H1 (cell line): ENCODE measurements at regions not wholly inside any gene's neighbourhood (a gene's known extent, or its start where the extent isn't known, plus 50 kb on each side); places are given as distances from the start of the nearest gene placed in this dataset.

Source experiments
- CTCF ChIA-PET: fragments of 300-600 bp; sonication (Branson Sonifier 250); formaldehyde crosslinking; loops from one replicate; lab custom pipeline; 2021; ENCODE audit not compliant: partially characterized antibody; lab: Charles Lee
- POLR2A ChIA-PET: fragments of 300-600 bp; sonication (Branson Sonifier 250); formaldehyde crosslinking; loops from one replicate; lab custom pipeline; 2021; ENCODE audit warnings: inconsistent platforms; ENCODE audit not compliant: partially characterized antibody; lab: Charles Lee
- DNase-seq, 2 experiments: peaks; one replicate each; pipeline versions ENCODE4 v3.0.0 to v3.0.0-alpha.2; 2010 to 2022; ENCODE audit warnings: low spot score in 2 of 2, low read depth in 1 of 2, mixed read lengths in 1 of 2
- FAIRE-seq: peaks from 2 replicates; lab custom pipeline; 2011; peaks lifted over from hg19 to GRCh38; lab: Jason Lieb, UNC
- H2AFZ ChIP-seq: 2 replicates; pipeline ENCODE4 v1.8.1; 2012; ENCODE audit warnings: low read length, inconsistent platforms
- H2AK5ac ChIP-seq: 2 replicates; pipeline ENCODE4 v1.6.1; 2013; ENCODE audit warnings: low read depth, low read length
- H2BK120ac ChIP-seq: replicated peaks from 2 replicates; pipeline ENCODE3; 2013; ENCODE audit warnings: low read depth, low read length, inconsistent platforms
- H2BK12ac ChIP-seq: 2 replicates; pipeline ENCODE4 v1.6.1; 2013; ENCODE audit warnings: low read depth, low read length
- H2BK15ac ChIP-seq: 2 replicates; pipeline ENCODE4 v1.6.1; 2013; ENCODE audit warnings: low read length
- H2BK20ac ChIP-seq: 2 replicates; pipeline ENCODE4 v1.6.1; 2013; ENCODE audit warnings: low read length
- H2BK5ac ChIP-seq: 2 replicates; pipeline ENCODE4 v1.6.1; 2013; ENCODE audit warnings: low read depth, low read length
- H3K14ac ChIP-seq: 2 replicates; pipeline ENCODE4 v1.6.1; 2013; ENCODE audit warnings: inconsistent platforms; ENCODE audit not compliant: insufficient read length
- H3K18ac ChIP-seq: 2 replicates; pipeline ENCODE4 v1.6.1; 2013; ENCODE audit warnings: low read length; ENCODE audit errors: extremely low read depth
- H3K23ac ChIP-seq: 2 replicates; pipeline ENCODE4 v1.6.1; 2013; ENCODE audit warnings: inconsistent platforms; ENCODE audit not compliant: insufficient read length
- H3K23me2 ChIP-seq: 2 replicates; pipeline ENCODE4 v1.6.1; 2013; ENCODE audit warnings: low read depth, low read length
- H3K27ac ChIP-seq: 2 replicates; pipeline ENCODE4 v1.6.1; 2011; ENCODE audit warnings: low read depth, low read length, inconsistent platforms
- H3K27me3 ChIP-seq, 4 experiments: replicated peaks in 1 of 4; 1 replicate in 1 of 4; 2 replicates in 3 of 4; pipeline versions ENCODE4 v1.6.1 to v1.8.1; 2011 to 2013; ENCODE audit warnings: low read length in 3 of 4, mild to moderate bottlenecking in 3 of 4, inconsistent platforms in 2 of 4, mixed read lengths in 2 of 4, moderate library complexity in 1 of 4; ENCODE audit not compliant: control insufficient read depth in 3 of 4, insufficient read depth in 3 of 4; ENCODE audit errors: extremely low read depth in 1 of 4
- H3K36me3 ChIP-seq, 4 experiments: 2 replicates each; pipeline versions ENCODE4 v1.6.1 to v1.8.1; 2011 to 2013; ENCODE audit warnings: mild to moderate bottlenecking in 4 of 4, low read length in 3 of 4, moderate library complexity in 2 of 4, control low read depth in 1 of 4, inconsistent platforms in 1 of 4; ENCODE audit not compliant: insufficient read depth in 4 of 4, control insufficient read depth in 2 of 4
- H3K4ac ChIP-seq: replicated peaks from 2 replicates; pipeline ENCODE3; 2013; ENCODE audit warnings: low read length, low read depth, mixed read lengths, inconsistent platforms; ENCODE audit not compliant: insufficient read length
- H3K4me1 ChIP-seq, 4 experiments: replicated peaks in 1 of 4; 1 replicate in 1 of 4; 2 replicates in 3 of 4; pipeline versions ENCODE4 v1.6.1 to v1.8.1; 2011 to 2013; ENCODE audit warnings: low read length in 3 of 4, inconsistent platforms in 2 of 4, mixed read lengths in 1 of 4; ENCODE audit not compliant: insufficient read depth in 4 of 4, control insufficient read depth in 3 of 4
- H3K4me2 ChIP-seq, 2 experiments: 2 replicates each; pipeline versions ENCODE4 v1.6.1 to v1.8.1; 2011 to 2013; ENCODE audit warnings: low read depth in 2 of 2, low read length in 2 of 2, control low read depth in 1 of 2, inconsistent platforms in 1 of 2, mild to moderate bottlenecking in 1 of 2; ENCODE audit not compliant: insufficient read depth in 1 of 2
- H3K4me3 ChIP-seq, 4 experiments: fragments of 200-600, 300-600 bp in 1 of 4; sonication (generic), shearing (Covaris generic), sonication (Bioruptor Twin) in 1 of 4; 2 replicates each; pipeline versions ENCODE4 v1.5.1 to v1.8.1; 2011 to 2016; ENCODE audit warnings: low read length in 4 of 4, low read depth in 3 of 4, control low read depth in 2 of 4, inconsistent platforms in 2 of 4, mild to moderate bottlenecking in 2 of 4, mixed read lengths in 1 of 4, moderate library complexity in 1 of 4; ENCODE audit not compliant: insufficient read depth in 2 of 4; ENCODE audit errors: extremely low read depth in 1 of 4
- H3K56ac ChIP-seq: replicated peaks from 2 replicates; pipeline ENCODE3; 2013; ENCODE audit warnings: low read depth, mild to moderate bottlenecking, mixed read lengths, low read length, inconsistent platforms; ENCODE audit not compliant: insufficient read length
- H3K79me1 ChIP-seq: 2 replicates; pipeline ENCODE4 v1.6.1; 2013; ENCODE audit warnings: low read depth, low read length, control low read depth
- H3K79me2 ChIP-seq, 2 experiments: 2 replicates each; pipeline versions ENCODE4 v1.6.1 to v1.8.1; 2012 to 2013; ENCODE audit warnings: low read length in 2 of 2, mild to moderate bottlenecking in 2 of 2, inconsistent platforms in 1 of 2; ENCODE audit not compliant: insufficient read depth in 2 of 2, control insufficient read depth in 1 of 2
- H3K9ac ChIP-seq, 4 experiments: replicated peaks in 1 of 4; 1 replicate in 1 of 4; 2 replicates in 3 of 4; pipeline versions ENCODE4 v1.6.1 to v1.8.1; 2011 to 2013; ENCODE audit warnings: low read depth in 3 of 4, low read length in 3 of 4, control low read depth in 2 of 4, mild to moderate bottlenecking in 2 of 4, moderate library complexity in 2 of 4, inconsistent platforms in 1 of 4; ENCODE audit errors: extremely low read depth in 1 of 4
- H3K9me3 ChIP-seq, 2 experiments: 2 replicates each; pipeline versions ENCODE4 v1.6.1 to v1.8.1; 2012 to 2013; ENCODE audit warnings: mild to moderate bottlenecking in 2 of 2, moderate library complexity in 2 of 2, control low read depth in 1 of 2, inconsistent platforms in 1 of 2, low read depth in 1 of 2, low read length in 1 of 2, mixed read lengths in 1 of 2; ENCODE audit not compliant: insufficient read depth in 2 of 2
- H4K20me1 ChIP-seq, 2 experiments: replicated peaks in 1 of 2; 2 replicates each; pipeline versions ENCODE3 to v1.8.1; 2011 to 2013; ENCODE audit warnings: inconsistent platforms in 2 of 2, low read length in 2 of 2, mild to moderate bottlenecking in 1 of 2; ENCODE audit not compliant: insufficient read depth in 2 of 2, control insufficient read depth in 1 of 2
- H4K5ac ChIP-seq: 2 replicates; pipeline ENCODE4 v1.6.1; 2013; ENCODE audit warnings: low read length, low read depth, mixed read lengths, inconsistent platforms; ENCODE audit not compliant: insufficient read length
- H4K8ac ChIP-seq: 2 replicates; pipeline ENCODE4 v1.8.0; 2013; ENCODE audit warnings: mild to moderate bottlenecking, moderate library complexity, low read length, inconsistent platforms; ENCODE audit not compliant: insufficient read depth; ENCODE audit errors: extremely low read depth
- H4K91ac ChIP-seq: replicated peaks from 2 replicates; pipeline ENCODE3; 2013; ENCODE audit warnings: low read length, mixed read lengths, inconsistent platforms; ENCODE audit not compliant: insufficient read length
- CTBP2 ChIP-seq: IDR thresholded peaks from 2 replicates; pipeline ENCODE4 v1.7.0; 2011; ENCODE audit warnings: borderline replicate concordance, mild to moderate bottlenecking, moderate library complexity, mixed read lengths, low read length; ENCODE audit not compliant: insufficient read depth, insufficient read length
- EP300 ChIP-seq, 2 experiments: IDR thresholded peaks; 1 replicate in 1 of 2; 2 replicates in 1 of 2; pipeline ENCODE4 v1.6.1; 2011 to 2012; ENCODE audit warnings: low read depth in 2 of 2, low read length in 2 of 2, mild to moderate bottlenecking in 2 of 2, borderline replicate concordance in 1 of 2, inconsistent platforms in 1 of 2, moderate library complexity in 1 of 2
- KDM1A ChIP-seq: fragments of 200-600, 300-600 bp; sonication (generic); IDR thresholded peaks from 2 replicates; pipeline ENCODE4 v1.7.1; 2016; ENCODE audit warnings: mild to moderate bottlenecking, low read length, borderline replicate concordance
- KDM4A ChIP-seq: IDR thresholded peaks from one replicate; pipeline ENCODE4 v1.7.1; 2012; ENCODE audit warnings: low read depth, mild to moderate bottlenecking, moderate library complexity, low read length, inconsistent platforms; ENCODE audit not compliant: severe bottlenecking
- PHF8 ChIP-seq: fragments of 200-600 bp; sonication (generic); conservative IDR thresholded peaks from 2 replicates; pipeline ENCODE4 v1.7.1; 2012; ENCODE audit warnings: low read depth, mild to moderate bottlenecking, inconsistent platforms, low read length, moderate library complexity
- RBBP5 ChIP-seq: IDR thresholded peaks from 2 replicates; pipeline ENCODE4 v1.7.1; 2012; ENCODE audit warnings: low read depth, mild to moderate bottlenecking, inconsistent platforms, low read length, moderate library complexity, borderline replicate concordance
- RNF2 ChIP-seq: fragments of 200-900, 300-1000 bp; sonication (generic); IDR thresholded peaks from 2 replicates; pipeline ENCODE4 v1.7.1; 2016; ENCODE audit warnings: borderline replicate concordance, low read depth, mild to moderate bottlenecking, antibody characterized with exemption, low read length; ENCODE audit not compliant: poor library complexity, severe bottlenecking; ENCODE audit errors: missing control alignments
- RXRA ChIP-seq: IDR thresholded peaks from 2 replicates; pipeline ENCODE4 v1.6.1; 2011; ENCODE audit warnings: low read depth, mild to moderate bottlenecking, low read length, moderate library complexity; ENCODE audit not compliant: insufficient read depth
- SIN3A ChIP-seq, 2 experiments: IDR thresholded peaks in 1 of 2; conservative IDR thresholded peaks in 1 of 2; 2 replicates each; pipeline ENCODE4 v1.6.1; 2011 to 2012; ENCODE audit warnings: low read length in 2 of 2, improper control_type of control experiment in 1 of 2, low read depth in 1 of 2, mild to moderate bottlenecking in 1 of 2
- SP4 ChIP-seq: IDR thresholded peaks from 2 replicates; pipeline ENCODE4 v1.6.1; 2012; ENCODE audit warnings: low read length, inconsistent platforms
- SUZ12 ChIP-seq: fragments of 200-600 bp; sonication (generic); IDR thresholded peaks from 2 replicates; pipeline ENCODE4 v1.6.1; 2012; ENCODE audit warnings: mild to moderate bottlenecking, inconsistent platforms, low read length, moderate library complexity, mixed read lengths
- YY1 ChIP-seq: IDR thresholded peaks from 2 replicates; pipeline ENCODE4 v1.6.1; 2011; ENCODE audit warnings: low read depth, mild to moderate bottlenecking, low read length
- WGBS, 2 experiments: shearing (Covaris generic) in 1 of 2; methylation state at CpG; one replicate each; pipeline versions ENCODE4 v1.1.6 to v1.1.7; 2013 to 2015; ENCODE audit warnings: low lambda C conversion rate in 2 of 2, mixed read lengths in 2 of 2, inconsistent platforms in 1 of 2, low coverage in 1 of 2, missing lambda C conversion rate in 1 of 2; ENCODE audit not compliant: insufficient replicate concordance in 2 of 2, insufficient coverage in 1 of 2, insufficient read length in 1 of 2; ENCODE audit errors: extremely low coverage in 1 of 2, missing lambda C conversion rate in 1 of 2; 5-methylcytosine and 5-hydroxymethylcytosine counted together
- TF ChIP-seq, protein P1 (sequence below): IDR thresholded peaks from 2 replicates; pipeline ENCODE4 v1.6.1; 2011; ENCODE audit warnings: low read length, improper control_type of control experiment

DNA sequence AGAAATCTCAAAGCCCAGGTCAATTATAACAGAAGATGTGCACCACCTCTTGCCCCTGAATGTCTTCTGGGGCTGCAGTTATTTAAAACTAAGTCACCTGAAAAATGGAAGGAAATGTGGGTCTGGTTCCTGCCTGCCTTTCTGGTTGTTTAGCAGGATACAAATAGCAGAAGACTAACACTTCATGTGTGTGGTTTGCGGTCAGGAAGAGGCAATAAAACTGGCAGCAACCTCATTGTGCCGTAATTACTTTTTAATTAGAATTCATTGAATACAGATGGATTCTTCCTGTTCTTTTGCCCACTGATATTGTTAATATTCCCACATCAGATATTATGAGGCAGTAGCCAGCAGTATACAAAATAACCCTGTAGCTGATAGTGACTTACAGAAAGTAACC is 345.7 kb downstream of the ZNF326 start:
- no peak overlapping the region for H4K5ac ChIP-seq
- H3K79me1 ChIP-seq, result no peaks in the 10 kb centered on the region
- H3K4me3 ChIP-seq, result no peak overlapping the region
- no peak overlapping the region for H4K91ac ChIP-seq
- no peak for FAIRE-seq
- no peak overlapping the region for H3K56ac ChIP-seq
- H3K4ac ChIP-seq, result no peak overlapping the region
- 86% methylated on average over 2 of the region's 2 CpGs; no CpG with 5 or more reads in 1 of the 2 experiments for WGBS, 2 experiments
- no peak overlapping the region for H3K27ac ChIP-seq
- H4K8ac ChIP-seq, result no peak overlapping the region
- no peak overlapping the region for H2BK120ac ChIP-seq
- DNase-seq, result no peak
- H4K20me1 ChIP-seq, result no peaks in the 10 kb centered on the region
- no peaks in the 10 kb centered on the region for H3K27me3 ChIP-seq
- no peaks in the 10 kb centered on the region for H3K23me2 ChIP-seq
- POLR2A ChIA-PET, result no interaction called here
- H2BK5ac ChIP-seq, result no peak overlapping the region
- CTCF ChIA-PET, result no interaction called here
- H3K36me3 ChIP-seq, result no peaks in the 10 kb centered on the region
- H2AFZ ChIP-seq, result no peak overlapping the region
- no peak overlapping the region for H2BK12ac ChIP-seq
- no peak overlapping the region for H3K4me2 ChIP-seq
- H2BK15ac ChIP-seq, result no peak overlapping the region
- H3K9ac ChIP-seq, result no peak overlapping the region
- no peaks in the 10 kb centered on the region for H3K4me1 ChIP-seq
- H3K79me2 ChIP-seq, result no peaks in the 10 kb centered on the region
- H3K14ac ChIP-seq, result no peak overlapping the region
- no peak overlapping the region for H2AK5ac ChIP-seq
- no peak overlapping the region for H3K18ac ChIP-seq
- no peak overlapping the region for H3K23ac ChIP-seq
- no peak overlapping the region for H2BK20ac ChIP-seq
- no peaks in the 10 kb centered on the region for H3K9me3 ChIP-seq
- no peak for TF ChIP-seq KDM4A
- no peak for TF ChIP-seq RXRA
- no peak for TF ChIP-seq SUZ12
- no peak for TF ChIP-seq SP4
- no peak for TF ChIP-seq PHF8
- TF ChIP-seq RNF2, result no peak
- TF ChIP-seq KDM1A, result no peak
- no peak for TF ChIP-seq SIN3A (conservative IDR thresholded peaks at IDR 0.05 in 1 of 2, IDR thresholded peaks at IDR 0.05 in 1 of 2; ENCODE audit: low read depth in 1 of 2, low read length in 2 of 2)
- TF ChIP-seq CTBP2, result no peak
- no peak for TF ChIP-seq RBBP5
- TF ChIP-seq YY1, result no peak
- TF ChIP-seq, protein P1, sequence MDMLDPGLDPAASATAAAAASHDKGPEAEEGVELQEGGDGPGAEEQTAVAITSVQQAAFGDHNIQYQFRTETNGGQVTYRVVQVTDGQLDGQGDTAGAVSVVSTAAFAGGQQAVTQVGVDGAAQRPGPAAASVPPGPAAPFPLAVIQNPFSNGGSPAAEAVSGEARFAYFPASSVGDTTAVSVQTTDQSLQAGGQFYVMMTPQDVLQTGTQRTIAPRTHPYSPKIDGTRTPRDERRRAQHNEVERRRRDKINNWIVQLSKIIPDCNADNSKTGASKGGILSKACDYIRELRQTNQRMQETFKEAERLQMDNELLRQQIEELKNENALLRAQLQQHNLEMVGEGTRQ, result no peak
- no peak for TF ChIP-seq EP300 (IDR thresholded peaks at IDR 0.05; ENCODE audit: borderline replicate concordance in 1 of 2, low read depth in 2 of 2, low read length in 2 of 2)
